Right lung (tissue), 2 donors: ENCODE measurements at regions not wholly inside any gene's neighbourhood (a gene's known extent, or its start where the extent isn't known, plus 50 kb on each side); places are given as distances from the start of the nearest gene placed in this dataset.

Source experiments
- DNase-seq, 2 donors: peaks; one replicate each; pipeline ENCODE4 v3.0.0-alpha.2; 2013

DNA sequence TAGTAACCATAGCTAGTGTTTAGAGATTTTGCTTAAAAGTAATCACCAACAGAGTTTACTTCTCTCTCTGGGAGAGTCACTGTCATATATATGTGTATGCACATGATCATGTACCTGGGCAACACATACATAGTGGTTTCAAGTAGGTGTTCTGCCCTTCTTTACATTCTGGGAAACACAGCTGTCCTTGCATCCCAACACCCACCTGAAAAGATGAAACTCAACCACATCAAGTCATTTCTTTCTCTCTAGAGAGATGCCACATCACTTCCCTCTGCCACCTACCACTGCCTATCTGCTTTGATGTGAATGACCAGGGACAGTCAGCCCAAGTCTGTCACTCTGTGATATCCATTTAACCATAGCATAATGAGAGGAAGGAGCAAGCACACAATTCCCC is 155.8 kb upstream of the GADL1 start:
- no peak for DNase-seq

DNA sequence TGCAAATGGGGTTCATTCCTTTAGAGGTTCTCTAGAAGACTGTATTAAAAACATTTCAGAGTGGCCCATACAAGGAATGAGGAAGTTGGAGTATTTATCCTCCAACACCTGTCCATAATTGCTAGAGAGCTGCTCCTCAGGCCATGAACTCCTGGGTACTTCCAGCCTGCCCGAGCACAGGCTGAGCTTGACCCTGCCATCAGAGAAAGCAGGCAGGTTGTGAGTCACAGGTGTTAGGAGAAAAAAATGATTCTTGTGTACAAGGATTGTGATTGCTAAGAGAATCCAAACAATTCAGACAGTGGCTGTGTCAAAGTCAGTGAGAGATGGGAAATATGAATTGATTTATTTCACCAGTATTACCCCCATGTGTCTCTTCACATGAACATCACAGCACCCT is 156.8 kb upstream of the GADL1 start:
- no peak for DNase-seq

GRCh38 chr3:31053299-31053698 is 158.8 kb upstream of the GADL1 start:
- DNase-seq: no peak

DNA sequence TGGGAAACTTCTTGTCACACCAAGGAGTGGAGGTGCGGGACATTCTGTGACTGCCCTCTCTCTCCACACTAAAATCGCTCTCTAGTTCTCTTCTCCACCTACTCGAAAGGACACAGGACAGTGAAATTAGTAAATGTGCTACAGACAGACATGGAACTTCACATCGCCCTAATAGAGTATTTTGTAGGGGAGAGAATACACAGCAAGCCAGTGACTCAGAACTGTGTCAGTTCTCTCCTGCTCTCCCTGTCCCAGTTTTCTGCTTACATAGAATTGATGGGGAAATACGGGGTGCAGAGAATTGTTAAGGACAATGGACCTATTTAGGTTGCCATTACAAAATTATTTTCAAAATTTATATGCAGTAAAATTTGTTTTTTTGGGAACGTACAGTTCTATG is 159.6 kb upstream of the GADL1 start:
- DNase-seq: no peak

DNA sequence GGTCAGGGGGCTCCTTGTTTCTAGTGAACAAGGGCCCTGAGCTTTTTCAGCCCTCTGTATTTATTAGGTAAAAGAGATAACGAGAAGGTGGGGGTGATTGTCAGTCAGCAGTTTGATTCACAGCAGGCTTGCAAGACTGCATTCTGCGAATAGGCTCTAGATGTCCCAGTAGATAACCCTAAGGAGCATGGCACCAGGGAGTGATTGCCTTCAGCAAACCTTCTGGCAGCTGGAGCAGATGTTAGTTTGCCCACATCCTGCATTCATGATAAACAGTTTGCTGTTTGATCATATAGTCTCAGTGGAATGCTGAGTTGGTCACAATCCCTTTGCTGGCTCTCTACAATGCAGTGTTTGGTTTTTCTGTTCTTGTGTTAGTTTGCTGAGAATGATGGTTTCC is 161.3 kb upstream of the GADL1 start:
- DNase-seq: no peak

DNA sequence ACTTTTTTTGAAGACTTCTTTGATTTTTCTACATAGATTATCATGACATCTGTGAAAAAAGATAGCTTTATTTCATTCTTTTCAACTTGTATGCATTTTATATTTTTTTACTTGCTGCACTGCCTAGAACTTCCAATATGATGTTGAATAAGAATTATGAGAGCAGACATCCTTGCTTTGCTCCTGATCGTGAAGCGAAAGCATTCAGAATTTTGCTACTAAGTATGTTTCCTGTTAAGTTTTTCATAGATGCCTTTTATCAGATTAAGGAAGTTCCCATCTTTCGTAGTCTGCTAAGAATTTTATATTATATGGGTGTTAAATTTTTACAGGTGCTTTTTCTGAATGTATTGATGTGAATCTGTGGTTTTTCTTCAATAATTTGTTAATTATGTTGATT is 163.4 kb upstream of the GADL1 start:
- no peak for DNase-seq

DNA sequence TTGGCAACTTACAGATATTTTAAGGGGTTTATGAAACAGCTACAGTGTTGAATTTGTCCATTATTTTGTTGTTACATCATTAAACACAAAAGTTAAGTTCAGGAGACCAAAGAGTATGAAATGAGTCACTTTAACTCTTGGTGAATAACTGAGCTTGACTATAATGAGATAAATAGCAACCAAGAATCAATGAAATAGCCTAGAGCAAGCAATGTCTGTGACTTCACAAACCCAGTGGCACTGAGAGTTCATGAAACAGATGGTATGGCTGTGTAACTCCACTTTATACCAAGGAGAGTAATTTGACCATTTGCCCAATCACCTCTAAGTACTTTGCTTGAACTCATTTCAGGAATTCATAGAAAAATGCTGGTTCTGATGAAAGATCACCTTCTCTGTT is 169.6 kb upstream of the GADL1 start:
- DNase-seq: no peak

DNA sequence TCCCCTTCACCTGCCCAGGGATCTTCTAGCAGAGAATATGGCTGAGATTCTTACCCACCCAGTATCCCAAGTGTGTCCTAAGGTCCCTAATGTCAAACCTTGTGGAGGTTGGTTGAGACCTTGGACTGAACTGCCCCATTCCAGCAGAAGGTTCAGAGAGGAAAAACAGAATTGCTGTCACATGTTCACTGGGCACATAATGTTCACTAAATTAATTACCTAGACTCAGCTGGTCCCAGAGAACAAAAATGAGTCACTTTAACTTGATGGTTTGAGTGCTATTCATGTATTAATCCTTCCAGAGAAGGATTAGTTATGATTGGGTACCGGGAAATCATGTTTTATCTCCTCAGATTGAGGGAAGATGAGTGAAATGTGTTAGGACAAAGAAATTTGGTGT is 171.3 kb upstream of the GADL1 start:
- no peak for DNase-seq

DNA sequence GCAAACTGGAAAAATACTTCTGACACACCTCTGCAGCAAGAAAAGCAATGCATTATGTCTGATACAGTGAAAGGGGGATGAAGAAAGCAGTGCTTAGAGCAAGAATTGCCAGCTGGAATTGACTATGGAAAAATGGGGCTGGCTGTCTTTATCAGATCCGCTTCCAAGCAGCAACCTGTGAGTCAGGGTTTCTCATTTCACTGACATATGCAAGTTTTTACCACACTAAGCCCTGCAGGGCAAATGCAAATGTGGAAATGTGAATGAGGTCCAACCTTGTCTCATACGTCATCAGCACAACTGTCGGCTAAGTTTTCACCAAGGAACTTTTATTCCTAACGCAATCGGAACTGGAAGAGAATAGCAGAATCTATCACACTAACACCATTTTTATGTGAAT is 172.5 kb upstream of the GADL1 start:
- DNase-seq: peak in 1 of 2 donors; percentile 10

GRCh38 chr3:31075471-31075870 is 181.0 kb upstream of the GADL1 start:
- no peak for DNase-seq

- DNase-seq: no peak
These were observed 181.4 kb upstream of the GADL1 start for GRCh38 chr3:31075876-31076275.

DNA sequence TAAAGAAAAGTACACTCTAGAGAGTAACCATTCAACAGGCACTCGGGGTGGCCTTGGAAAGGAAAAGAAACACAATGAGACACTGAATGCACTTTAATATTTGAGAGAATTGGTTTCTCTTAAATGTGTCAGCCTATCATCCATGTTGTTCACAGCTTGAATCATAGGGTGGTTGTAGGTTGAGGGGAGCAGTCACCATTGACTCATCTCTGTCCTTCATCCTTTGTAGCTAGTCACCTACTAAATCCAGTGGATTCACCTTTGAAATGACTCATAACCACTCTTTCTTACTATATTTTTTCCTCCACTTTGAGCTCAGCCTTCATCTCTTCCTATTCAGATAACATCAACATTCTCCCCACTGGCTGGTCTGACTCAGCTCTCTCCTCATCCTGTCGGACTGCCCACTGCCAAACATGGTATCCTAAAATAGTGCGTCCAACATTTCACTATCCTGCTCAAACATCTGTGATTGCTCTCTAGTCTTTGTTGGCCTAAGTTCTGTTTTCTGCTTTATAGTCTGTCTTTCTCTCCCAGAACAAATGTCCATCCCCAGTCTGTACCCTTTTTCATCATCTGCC is 182.7 kb upstream of the GADL1 start:
- DNase-seq: no peak

DNA sequence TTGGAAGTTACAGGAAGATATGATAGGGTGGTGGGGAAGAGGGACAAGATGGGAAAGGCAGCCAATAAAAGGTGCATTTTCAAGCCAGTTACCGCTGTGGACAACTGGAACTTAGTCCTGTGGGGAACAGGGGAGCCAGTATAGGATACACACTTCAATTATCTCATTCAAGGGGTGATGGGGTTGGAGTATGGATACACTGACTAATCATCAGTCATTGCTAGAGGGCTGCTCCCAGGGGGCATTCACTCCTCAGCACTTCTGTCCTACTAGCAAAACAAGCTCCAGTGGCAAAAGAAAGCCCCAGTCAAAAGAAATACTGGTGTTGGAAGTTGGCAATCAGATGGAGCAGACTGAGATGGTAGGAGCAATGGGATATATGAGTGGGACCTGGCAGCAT is 183.4 kb upstream of the GADL1 start:
- no peak for DNase-seq

GRCh38 chr3:31079689-31080088 is 185.2 kb upstream of the GADL1 start:
- no peak for DNase-seq

DNA sequence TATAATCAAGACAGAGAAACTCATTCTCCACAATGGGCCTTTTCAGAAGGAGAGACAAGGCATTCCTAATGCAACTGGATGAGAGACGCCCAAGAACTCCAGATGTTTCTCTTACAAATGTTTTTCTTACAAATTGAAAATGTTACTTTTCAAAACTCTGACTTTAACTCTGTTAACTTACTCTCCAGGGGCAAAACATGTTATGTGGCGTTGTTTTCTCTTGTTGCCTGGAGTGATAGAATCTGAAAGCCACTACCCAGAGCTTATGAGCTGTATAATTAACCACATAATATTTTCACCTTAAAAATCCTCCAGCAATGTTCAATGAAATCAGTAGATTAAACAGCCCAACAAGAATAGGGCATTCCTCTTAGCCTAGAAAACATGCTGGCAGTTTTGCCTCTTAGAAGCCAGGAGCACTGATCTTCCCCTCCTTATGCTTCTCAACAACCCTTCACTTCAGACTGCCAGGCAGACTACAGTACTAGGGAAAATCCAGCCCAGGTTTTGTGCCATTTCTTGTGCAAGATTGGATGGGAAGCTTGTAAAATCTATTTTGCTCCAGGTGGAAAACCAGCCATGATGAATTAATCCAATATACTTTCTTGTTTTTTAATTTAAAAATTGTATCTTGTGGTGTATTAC is 186.7 kb upstream of the GADL1 start:
- DNase-seq: no peak

- DNase-seq: no peak
These were observed 191.7 kb upstream of the GADL1 start for GRCh38 chr3:31086148-31086547.

DNA sequence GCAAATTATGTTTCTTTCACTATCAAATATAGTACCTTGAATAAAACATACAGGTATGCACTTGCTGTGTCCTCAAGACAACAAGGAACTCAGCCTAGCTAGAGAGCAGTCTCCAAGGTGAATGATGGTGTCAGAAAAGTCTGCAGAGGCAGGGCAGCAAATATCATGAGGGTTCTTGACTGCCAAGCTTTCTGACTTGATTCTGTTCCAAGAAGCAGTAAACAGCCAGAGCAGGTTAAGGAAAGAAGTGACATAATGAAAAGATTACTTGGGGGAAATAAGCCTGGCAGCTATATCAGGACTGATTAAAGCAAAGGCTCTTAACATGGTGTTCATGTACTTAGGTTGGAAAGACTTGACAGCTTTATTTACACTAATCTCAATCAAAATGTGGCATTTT is 192.2 kb upstream of the GADL1 start:
- no peak for DNase-seq

GRCh38 chr3:31091748-31092147 is 197.3 kb upstream of the GADL1 start:
- no peak for DNase-seq

GRCh38 chr3:31092748-31093589 is 198.5 kb upstream of the GADL1 start:
- peak in 1 of 2 donors; percentile 32 for DNase-seq

GRCh38 chr3:31093606-31094005 is 199.1 kb upstream of the GADL1 start:
- no peak for DNase-seq

GRCh38 chr3:31094048-31094447 is 199.6 kb upstream of the GADL1 start:
- DNase-seq: no peak

GRCh38 chr3:31095255-31095654 is 200.8 kb upstream of the GADL1 start:
- DNase-seq: no peak

- DNase-seq: no peak
These were observed 202.4 kb upstream of the GADL1 start for GRCh38 chr3:31096661-31097395.
